Suprapubic skin (tissue), 4 donors: ENCODE measurements at regions not wholly inside any gene's neighbourhood (a gene's known extent, or its start where the extent isn't known, plus 50 kb on each side); places are given as distances from the start of the nearest gene placed in this dataset.

Experiments
- EP300 ChIP-seq: sonication (generic); formaldehyde crosslinking; IDR thresholded peaks from one replicate; pipeline ENCODE4 v1.6.1; 2017; ENCODE audit warnings: antibody characterized with exemption
- POLR2A ChIP-seq, 2 donors: fragments of 450-650 bp; IDR thresholded peaks; one replicate each; pipeline ENCODE4 v1.6.1; 2017; ENCODE audit warnings: antibody characterized with exemption in 2 of 2, mild to moderate bottlenecking in 2 of 2, moderate library complexity in 2 of 2
- POLR2AphosphoS5 ChIP-seq, 3 donors: sonication (generic); formaldehyde crosslinking; IDR thresholded peaks; one replicate each; pipeline ENCODE4 v1.6.1; 2017; ENCODE audit warnings: antibody characterized with exemption in 3 of 3
- TF ChIP-seq, protein P1 (sequence below), 2 donors: fragments of 200-600 bp in 1 of 2; fragments of 450-650 bp in 1 of 2; sonication (generic) in 1 of 2; IDR thresholded peaks; one replicate each; pipeline ENCODE4 v1.5.1; 2016 to 2019; ENCODE audit warnings: antibody characterized with exemption in 2 of 2, mild to moderate bottlenecking in 1 of 2, moderate library complexity in 1 of 2

DNA sequence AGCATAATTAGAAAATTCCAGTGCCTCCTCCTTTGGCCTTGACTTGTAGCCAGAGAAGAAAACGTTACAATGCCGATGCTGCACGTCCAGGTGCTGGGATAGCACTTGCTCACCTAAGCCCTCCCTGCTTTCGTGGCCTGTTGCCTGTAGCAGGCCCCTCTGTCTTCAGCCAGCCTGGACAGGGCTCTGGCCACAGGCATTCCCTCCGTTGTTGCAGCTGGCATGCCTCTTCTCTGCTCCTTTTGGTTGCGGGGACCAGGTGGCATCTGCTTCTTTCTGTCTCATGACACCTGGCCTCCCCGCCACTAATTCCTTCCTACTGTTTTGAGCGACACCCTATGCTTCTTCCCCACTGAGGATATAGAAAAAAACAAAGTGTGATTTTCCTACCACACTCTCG lies 54.6 kb upstream of the MORC3 start:
- TF ChIP-seq, protein P1, sequence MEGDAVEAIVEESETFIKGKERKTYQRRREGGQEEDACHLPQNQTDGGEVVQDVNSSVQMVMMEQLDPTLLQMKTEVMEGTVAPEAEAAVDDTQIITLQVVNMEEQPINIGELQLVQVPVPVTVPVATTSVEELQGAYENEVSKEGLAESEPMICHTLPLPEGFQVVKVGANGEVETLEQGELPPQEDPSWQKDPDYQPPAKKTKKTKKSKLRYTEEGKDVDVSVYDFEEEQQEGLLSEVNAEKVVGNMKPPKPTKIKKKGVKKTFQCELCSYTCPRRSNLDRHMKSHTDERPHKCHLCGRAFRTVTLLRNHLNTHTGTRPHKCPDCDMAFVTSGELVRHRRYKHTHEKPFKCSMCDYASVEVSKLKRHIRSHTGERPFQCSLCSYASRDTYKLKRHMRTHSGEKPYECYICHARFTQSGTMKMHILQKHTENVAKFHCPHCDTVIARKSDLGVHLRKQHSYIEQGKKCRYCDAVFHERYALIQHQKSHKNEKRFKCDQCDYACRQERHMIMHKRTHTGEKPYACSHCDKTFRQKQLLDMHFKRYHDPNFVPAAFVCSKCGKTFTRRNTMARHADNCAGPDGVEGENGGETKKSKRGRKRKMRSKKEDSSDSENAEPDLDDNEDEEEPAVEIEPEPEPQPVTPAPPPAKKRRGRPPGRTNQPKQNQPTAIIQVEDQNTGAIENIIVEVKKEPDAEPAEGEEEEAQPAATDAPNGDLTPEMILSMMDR (IDR thresholded peaks at IDR 0.05), result no peak
- TF ChIP-seq POLR2AphosphoS5 (IDR thresholded peaks at IDR 0.05), result no peak
- TF ChIP-seq POLR2A (IDR thresholded peaks at IDR 0.05), result no peak
- no peak for TF ChIP-seq EP300
